A673 (cell line): ENCODE measurements at regions not wholly inside any gene's neighbourhood (a gene's known extent, or its start where the extent isn't known, plus 50 kb on each side); places are given as distances from the start of the nearest gene placed in this dataset.

ENCODE experiments used
- EZH2 ChIP-seq: fragments of 200-600 bp; sonication (generic); IDR thresholded peaks from 2 replicates; pipeline ENCODE4 v1.6.1; 2017; ENCODE audit warnings: borderline replicate concordance, low read depth, mild to moderate bottlenecking, mixed read lengths, antibody characterized with exemption, low read length; ENCODE audit not compliant: poor library complexity, severe bottlenecking
- TF ChIP-seq, protein P1 (sequence below): fragments of 300-800, 200-600 bp; sonication (generic); conservative IDR thresholded peaks from 2 replicates; pipeline ENCODE4 v1.5.1; 2017; ENCODE audit warnings: low read depth, mild to moderate bottlenecking, antibody characterized with exemption, low read length, moderate library complexity, mixed read lengths

DNA sequence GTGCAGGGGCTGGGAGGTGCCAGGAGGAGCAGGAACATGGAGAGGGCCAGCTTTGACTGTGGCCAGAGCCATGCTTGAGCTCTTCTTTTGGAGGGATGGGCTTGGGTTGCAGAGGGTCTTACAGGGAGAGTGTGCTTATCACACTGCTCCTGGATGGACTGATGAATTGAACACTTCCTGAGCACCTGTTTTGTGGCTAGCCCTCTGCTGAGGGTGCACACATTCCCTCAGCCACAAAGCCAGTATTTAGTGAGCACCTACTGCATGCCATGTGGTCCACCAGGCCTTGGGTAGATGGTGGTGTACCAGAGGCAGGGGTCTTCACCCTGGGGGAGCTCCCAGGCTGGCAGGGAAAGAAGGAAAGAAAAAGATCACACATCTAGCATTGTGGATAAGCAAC lies 118.9 kb downstream of the SLC25A47 start:
- TF ChIP-seq, protein P1, sequence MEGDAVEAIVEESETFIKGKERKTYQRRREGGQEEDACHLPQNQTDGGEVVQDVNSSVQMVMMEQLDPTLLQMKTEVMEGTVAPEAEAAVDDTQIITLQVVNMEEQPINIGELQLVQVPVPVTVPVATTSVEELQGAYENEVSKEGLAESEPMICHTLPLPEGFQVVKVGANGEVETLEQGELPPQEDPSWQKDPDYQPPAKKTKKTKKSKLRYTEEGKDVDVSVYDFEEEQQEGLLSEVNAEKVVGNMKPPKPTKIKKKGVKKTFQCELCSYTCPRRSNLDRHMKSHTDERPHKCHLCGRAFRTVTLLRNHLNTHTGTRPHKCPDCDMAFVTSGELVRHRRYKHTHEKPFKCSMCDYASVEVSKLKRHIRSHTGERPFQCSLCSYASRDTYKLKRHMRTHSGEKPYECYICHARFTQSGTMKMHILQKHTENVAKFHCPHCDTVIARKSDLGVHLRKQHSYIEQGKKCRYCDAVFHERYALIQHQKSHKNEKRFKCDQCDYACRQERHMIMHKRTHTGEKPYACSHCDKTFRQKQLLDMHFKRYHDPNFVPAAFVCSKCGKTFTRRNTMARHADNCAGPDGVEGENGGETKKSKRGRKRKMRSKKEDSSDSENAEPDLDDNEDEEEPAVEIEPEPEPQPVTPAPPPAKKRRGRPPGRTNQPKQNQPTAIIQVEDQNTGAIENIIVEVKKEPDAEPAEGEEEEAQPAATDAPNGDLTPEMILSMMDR: no peak
- no peak for TF ChIP-seq EZH2
